NCI-H460 (cell line): ENCODE measurements at regions not wholly inside any gene's neighbourhood (a gene's known extent, or its start where the extent isn't known, plus 50 kb on each side); places are given as distances from the start of the nearest gene placed in this dataset.
"Not testable (repeated sequence)": the region's sequence is repeated elsewhere in the genome, so short reads cannot be mapped to it uniquely, and the experiment has no call there.

Experiments
- DNase-seq: peaks from one replicate; pipeline ENCODE4 v3.0.0-alpha.2; 2016; ENCODE audit warnings: low read depth; ENCODE audit errors: extremely low read depth

GRCh38 chr12:131525795-131526508 lies 184.9 kb upstream of the SFSWAP start:
- DNase-seq, result no peak

GRCh38 chr12:131527092-131527491 lies 183.8 kb upstream of the SFSWAP start:
- no peak for DNase-seq

- DNase-seq, result no peak
Measured at GRCh38 chr12:131527736-131528135, 183.2 kb upstream of the SFSWAP start.

- DNase-seq, result no peak
Measured at GRCh38 chr12:131528144-131528543, 182.7 kb upstream of the SFSWAP start.

- no peak for DNase-seq
Measured at GRCh38 chr12:131528667-131529066, 182.2 kb upstream of the SFSWAP start.

GRCh38 chr12:131529196-131530040 lies 181.5 kb upstream of the SFSWAP start:
- no peak for DNase-seq

GRCh38 chr12:131530041-131530332 lies 180.9 kb upstream of the SFSWAP start:
- DNase-seq, result no peak

GRCh38 chr12:131530422-131530821 lies 180.5 kb upstream of the SFSWAP start:
- DNase-seq, result no peak

GRCh38 chr12:131533139-131533538 lies 177.8 kb upstream of the SFSWAP start:
- no peak for DNase-seq

GRCh38 chr12:131535779-131536178 lies 175.1 kb upstream of the SFSWAP start:
- no peak for DNase-seq

GRCh38 chr12:131536337-131536736 lies 174.6 kb upstream of the SFSWAP start:
- no peak for DNase-seq

- no peak for DNase-seq
Measured at GRCh38 chr12:131536766-131537165, 174.1 kb upstream of the SFSWAP start.

- no peak for DNase-seq
Measured at GRCh38 chr12:131537267-131537958, 173.5 kb upstream of the SFSWAP start.

GRCh38 chr12:131539381-131539780 lies 171.5 kb upstream of the SFSWAP start:
- DNase-seq, result no peak

GRCh38 chr12:131540138-131540623 lies 170.7 kb upstream of the SFSWAP start:
- DNase-seq, result no peak

GRCh38 chr12:131541512-131541911 lies 169.4 kb upstream of the SFSWAP start:
- DNase-seq, result not testable (repeated sequence)

GRCh38 chr12:131542351-131542750 lies 168.5 kb upstream of the SFSWAP start:
- DNase-seq, result no peak

- no peak for DNase-seq
Measured at GRCh38 chr12:131543040-131543439, 167.8 kb upstream of the SFSWAP start.

- no peak for DNase-seq
Measured at GRCh38 chr12:131547555-131547954, 163.3 kb upstream of the SFSWAP start.

- DNase-seq, result no peak
Measured at GRCh38 chr12:131550121-131550520, 160.8 kb upstream of the SFSWAP start.

- DNase-seq, result no peak
Measured at GRCh38 chr12:131551675-131552491, 159.0 kb upstream of the SFSWAP start.
